Thymus (tissue), 11 donors: ENCODE measurements at regions not wholly inside any gene's neighbourhood (a gene's known extent, or its start where the extent isn't known, plus 50 kb on each side); places are given as distances from the start of the nearest gene placed in this dataset.

Experiments used
- DNase-seq, 9 donors: peaks; one replicate each; pipeline ENCODE4 v3.0.0-alpha.2; 2013; ENCODE audit warnings: low spot score in 9 of 9, low read depth in 6 of 9, missing footprints in 1 of 9
- H3K27ac ChIP-seq, 2 donors: one replicate each; pipeline ENCODE4 v1.5.1; 2013; ENCODE audit warnings: control low read depth in 1 of 2, low read depth in 1 of 2, low read length in 1 of 2, mild to moderate bottlenecking in 1 of 2, moderate library complexity in 1 of 2
- H3K27me3 ChIP-seq, 2 donors: one replicate each; pipeline ENCODE4 v1.5.1; 2013; ENCODE audit warnings: low read length in 1 of 2; ENCODE audit not compliant: control insufficient read depth in 2 of 2, insufficient read depth in 1 of 2
- H3K36me3 ChIP-seq, 2 donors: one replicate each; pipeline ENCODE4 v1.5.1; 2013; ENCODE audit warnings: low read length in 1 of 2, mild to moderate bottlenecking in 1 of 2, moderate library complexity in 1 of 2; ENCODE audit not compliant: control insufficient read depth in 2 of 2, insufficient read depth in 2 of 2
- H3K4me1 ChIP-seq, 2 donors: one replicate each; pipeline ENCODE4 v1.5.1; 2013; ENCODE audit warnings: low read length in 2 of 2; ENCODE audit not compliant: control insufficient read depth in 2 of 2, insufficient read depth in 2 of 2
- H3K4me3 ChIP-seq, 2 donors: one replicate each; pipeline ENCODE4 v1.5.1; 2013; ENCODE audit warnings: low read length in 2 of 2, control low read depth in 1 of 2, mild to moderate bottlenecking in 1 of 2
- H3K9me3 ChIP-seq, 2 donors: one replicate each; pipeline ENCODE4 v1.5.1; 2013; ENCODE audit warnings: low read length in 1 of 2, mild to moderate bottlenecking in 1 of 2; ENCODE audit not compliant: control insufficient read depth in 2 of 2, insufficient read depth in 1 of 2
- WGBS: extraction: QIAGEN DNeasy Blood & Tissue Kit; methylation state at CpG from one replicate; pipeline ENCODE4 v1.1.7; 2013; 5-methylcytosine and 5-hydroxymethylcytosine counted together
- donor health status: healthy.

- H3K27ac ChIP-seq: no peak overlapping the region
- H3K9me3 ChIP-seq: no peaks in the 10 kb centered on the region
- no peaks in the 10 kb centered on the region for H3K36me3 ChIP-seq
- H3K4me1 ChIP-seq: no peaks in the 10 kb centered on the region
- no peaks in the 10 kb centered on the region for H3K27me3 ChIP-seq
- no peak overlapping the region for H3K4me3 ChIP-seq
- no peak for DNase-seq
- 93% methylated on average over 6 of the region's 6 CpGs for WGBS
These were observed 276.9 kb upstream of the SNX7 start for GRCh38 chr1:98384461-98385141.

GRCh38 chr1:98382986-98383740, 278.4 kb upstream of the SNX7 start:
- no peaks in the 10 kb centered on the region for H3K9me3 ChIP-seq
- no peak overlapping the region for H3K27ac ChIP-seq
- no peaks in the 10 kb centered on the region for H3K27me3 ChIP-seq
- no peak for DNase-seq
- no peaks in the 10 kb centered on the region for H3K36me3 ChIP-seq
- no peak overlapping the region for H3K4me3 ChIP-seq
- no peaks in the 10 kb centered on the region for H3K4me1 ChIP-seq
- 91% methylated on average over 5 of the region's 5 CpGs for WGBS

- no peak overlapping the region for H3K4me3 ChIP-seq
- no peaks in the 10 kb centered on the region for H3K4me1 ChIP-seq
- WGBS: 97% methylated on average over 2 of the region's 2 CpGs
- no peak overlapping the region for H3K27ac ChIP-seq
- H3K27me3 ChIP-seq: no peaks in the 10 kb centered on the region
- DNase-seq: no peak
- H3K9me3 ChIP-seq: no peaks in the 10 kb centered on the region
- no peaks in the 10 kb centered on the region for H3K36me3 ChIP-seq
These were observed 278.9 kb upstream of the SNX7 start for GRCh38 chr1:98382586-98382985.

- Histone ChIP-seq H3K27me3 (no peaks in the 10 kb centered on the region), H3K36me3 (no peaks in the 10 kb centered on the region), H3K27ac (no peak overlapping the region), H3K4me3 (no peak overlapping the region), H3K9me3 (no peaks in the 10 kb centered on the region), H3K4me1 (no peaks in the 10 kb centered on the region)
- 97% methylated on average over 2 of the region's 2 CpGs for WGBS
- DNase-seq: no peak
These were observed 287.4 kb upstream of the SNX7 start for GRCh38 chr1:98374098-98374497.

- H3K27ac ChIP-seq: no peak overlapping the region
- H3K27me3 ChIP-seq: no peaks in the 10 kb centered on the region
- no peak overlapping the region for H3K4me3 ChIP-seq
- H3K9me3 ChIP-seq: no peaks in the 10 kb centered on the region
- DNase-seq: no peak
- no peaks in the 10 kb centered on the region for H3K4me1 ChIP-seq
- WGBS: 69% methylated on average over 2 of the region's 2 CpGs
- H3K36me3 ChIP-seq: no peaks in the 10 kb centered on the region
These were observed 288.5 kb upstream of the SNX7 start for GRCh38 chr1:98373056-98373455.

GRCh38 chr1:98371764-98372163, 289.8 kb upstream of the SNX7 start:
- H3K27ac ChIP-seq: no peak overlapping the region
- no peaks in the 10 kb centered on the region for H3K36me3 ChIP-seq
- no peaks in the 10 kb centered on the region for H3K27me3 ChIP-seq
- no peak overlapping the region for H3K4me3 ChIP-seq
- DNase-seq: no peak
- H3K4me1 ChIP-seq: no peaks in the 10 kb centered on the region
- no peaks in the 10 kb centered on the region for H3K9me3 ChIP-seq

- H3K4me1 ChIP-seq: no peaks in the 10 kb centered on the region
- H3K27me3 ChIP-seq: no peaks in the 10 kb centered on the region
- H3K36me3 ChIP-seq: no peaks in the 10 kb centered on the region
- no peak for DNase-seq
- WGBS: 66% methylated on average over 1 of the region's 1 CpG
- no peak overlapping the region for H3K27ac ChIP-seq
- H3K9me3 ChIP-seq: no peaks in the 10 kb centered on the region
- H3K4me3 ChIP-seq: no peak overlapping the region
These were observed 292.1 kb upstream of the SNX7 start for GRCh38 chr1:98369463-98369862.

GRCh38 chr1:98368995-98369394, 292.5 kb upstream of the SNX7 start:
- H3K27me3 ChIP-seq: no peaks in the 10 kb centered on the region
- H3K27ac ChIP-seq: no peak overlapping the region
- no peaks in the 10 kb centered on the region for H3K4me1 ChIP-seq
- 72% methylated on average over 3 of the region's 3 CpGs for WGBS
- no peaks in the 10 kb centered on the region for H3K36me3 ChIP-seq
- H3K9me3 ChIP-seq: no peaks in the 10 kb centered on the region
- no peak overlapping the region for H3K4me3 ChIP-seq
- no peak for DNase-seq

- H3K36me3 ChIP-seq: no peaks in the 10 kb centered on the region
- H3K27ac ChIP-seq: no peak overlapping the region
- no peaks in the 10 kb centered on the region for H3K4me1 ChIP-seq
- no peaks in the 10 kb centered on the region for H3K9me3 ChIP-seq
- H3K27me3 ChIP-seq: no peaks in the 10 kb centered on the region
- no peak overlapping the region for H3K4me3 ChIP-seq
- WGBS: 94% methylated on average over 4 of the region's 4 CpGs
- DNase-seq: no peak
These were observed 294.1 kb upstream of the SNX7 start for GRCh38 chr1:98367426-98367825.
